Uterus (tissue), 2 donors: ENCODE measurements at regions not wholly inside any gene's neighbourhood (a gene's known extent, or its start where the extent isn't known, plus 50 kb on each side); places are given as distances from the start of the nearest gene placed in this dataset.

ENCODE experiments used
- CTCF ChIP-seq, 4 experiments: fragments of 200-600 bp in 2 of 4; fragments of 450-650 bp in 2 of 4; sonication (generic) in 2 of 4; IDR thresholded peaks; one replicate each; pipeline ENCODE4 v1.5.1; 2016 to 2019; ENCODE audit warnings: antibody characterized with exemption in 4 of 4, mild to moderate bottlenecking in 2 of 4, moderate library complexity in 1 of 4
- POLR2A ChIP-seq, 2 donors: fragments of 450-650 bp; IDR thresholded peaks; one replicate each; pipeline ENCODE4 v1.6.1; 2016; ENCODE audit warnings: antibody characterized with exemption in 2 of 2, mild to moderate bottlenecking in 1 of 2, moderate library complexity in 1 of 2

DNA sequence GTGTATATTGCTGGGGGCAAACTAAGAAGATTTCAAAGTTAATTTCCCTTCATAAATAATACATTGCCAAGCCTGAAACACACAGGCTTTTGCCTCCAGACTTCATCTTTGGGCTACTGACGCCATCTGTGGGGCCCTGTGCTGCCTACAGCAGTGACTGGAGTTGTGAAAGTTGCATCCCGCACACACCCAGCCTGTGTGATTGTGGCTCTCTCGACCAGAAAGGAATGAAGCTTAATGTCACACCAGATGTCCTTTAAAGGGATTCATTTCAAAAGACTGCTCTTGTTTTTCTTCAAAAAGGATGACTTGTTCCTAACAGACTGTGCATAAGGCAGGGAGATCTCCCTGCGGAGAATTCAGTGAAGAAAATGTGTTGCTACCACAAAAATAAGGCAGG is 210.5 kb downstream of the FAM181B start:
- peak in 1 of 4 experiments; percentile 29 for TF ChIP-seq CTCF (IDR thresholded peaks at IDR 0.05)
- no peak for TF ChIP-seq POLR2A (IDR thresholded peaks at IDR 0.05)
